ENCODE measurements at regions not wholly inside any gene's neighbourhood (a gene's known extent, or its start where the extent isn't known, plus 50 kb on each side); places are given as distances from the start of the nearest gene placed in this dataset.
"Not testable (repeated sequence)": the region's sequence is repeated elsewhere in the genome, so short reads cannot be mapped to it uniquely, and the experiment has no call there.

DNA sequence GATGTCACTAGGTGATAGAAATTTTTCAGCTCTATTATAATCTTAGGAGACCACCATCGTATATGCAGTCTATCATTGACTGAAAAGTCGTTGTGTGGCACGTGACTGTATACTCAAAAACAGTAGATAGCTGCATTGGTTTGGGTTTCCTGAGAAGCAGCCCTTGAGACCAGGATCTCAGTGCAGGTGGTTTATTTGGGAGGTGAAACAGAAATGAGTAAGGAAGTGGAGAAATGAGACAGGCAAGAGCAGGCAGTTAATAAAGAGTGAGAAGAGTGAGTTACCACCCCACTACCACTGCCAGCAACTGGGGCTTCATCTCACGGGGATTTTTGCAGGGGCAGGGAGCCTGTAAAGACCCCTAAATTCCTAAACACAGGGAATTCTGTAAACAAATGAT is 221.0 kb downstream of the SHQ1 start:
- DNase-seq (ENCODE audit: low read depth) = no peak

DNA sequence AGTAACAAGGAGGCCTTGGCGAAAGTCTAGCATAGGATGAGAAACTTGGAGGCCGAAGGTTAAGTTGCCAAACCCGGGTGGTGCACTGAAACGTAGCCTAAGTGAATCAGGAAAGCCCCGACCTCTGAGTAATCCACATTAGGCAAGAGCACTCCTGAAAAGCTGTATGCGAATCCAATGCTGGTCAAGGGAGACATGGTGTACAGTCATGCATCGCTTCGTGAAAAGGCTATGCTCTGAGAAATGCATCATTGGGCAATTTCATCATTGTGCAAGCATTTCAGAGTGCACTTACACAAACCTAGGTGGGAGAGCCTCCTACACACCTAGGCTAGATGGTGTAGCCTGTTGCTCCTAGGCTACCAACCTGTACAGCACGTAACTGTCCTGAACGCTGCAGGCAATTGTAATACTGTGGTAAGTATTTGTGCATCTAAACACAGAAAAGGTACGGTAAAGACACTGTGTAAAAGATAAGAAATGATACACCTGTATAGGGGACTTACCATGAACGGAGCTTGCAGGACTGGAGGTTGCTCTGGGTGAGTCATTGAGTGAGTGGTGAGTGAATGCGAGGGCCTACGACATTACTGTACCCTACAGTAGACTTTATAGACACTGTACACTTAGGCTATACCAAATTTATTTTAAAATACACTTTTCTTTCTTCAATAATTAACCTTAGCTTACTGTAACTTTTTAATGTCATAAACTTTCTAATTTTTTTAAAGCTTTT is 222.5 kb downstream of the SHQ1 start:
- DNase-seq (ENCODE audit: low read depth) = no peak

DNA sequence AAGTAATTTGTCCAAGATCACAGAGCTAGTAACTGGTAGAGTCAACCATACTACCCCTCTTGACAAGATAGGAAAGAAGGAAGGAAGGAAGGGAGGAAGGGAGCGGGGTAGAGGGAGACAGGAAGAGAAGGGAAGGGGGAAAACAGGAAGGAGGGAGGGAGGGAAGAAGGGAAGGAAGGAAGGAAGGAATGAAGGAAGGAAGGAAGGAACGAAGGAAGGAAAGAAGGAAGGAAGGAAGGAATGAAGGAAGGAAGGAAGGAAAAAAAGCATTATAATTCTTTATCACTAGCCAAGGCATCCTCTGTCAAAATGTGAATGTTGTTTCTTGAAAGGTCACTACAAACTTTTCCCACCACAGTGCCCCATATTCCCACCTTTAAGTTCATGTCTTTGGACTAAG is 223.6 kb downstream of the SHQ1 start:
- DNase-seq (ENCODE audit: low read depth) = no peak

DNA sequence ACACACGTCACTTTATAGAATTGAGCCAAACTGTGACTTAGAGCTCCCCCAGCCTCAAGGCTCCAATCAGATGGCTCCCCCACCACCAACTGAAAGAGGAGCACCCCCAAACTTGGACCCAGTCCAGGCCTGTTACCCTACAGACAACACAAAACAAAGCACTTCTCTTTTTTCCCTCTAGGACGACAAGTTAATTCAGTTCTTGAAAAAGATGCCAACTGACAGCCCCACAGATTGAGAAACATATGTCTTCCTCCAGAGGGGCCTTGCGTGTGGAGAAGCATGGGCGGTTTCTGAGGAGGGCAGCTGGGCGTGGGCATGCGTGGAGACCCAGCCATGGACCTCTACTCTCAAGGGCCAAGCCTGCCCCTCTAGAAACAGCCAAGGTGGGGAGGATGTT is 229.5 kb downstream of the SHQ1 start:
- no peak for DNase-seq (ENCODE audit: low read depth)

DNA sequence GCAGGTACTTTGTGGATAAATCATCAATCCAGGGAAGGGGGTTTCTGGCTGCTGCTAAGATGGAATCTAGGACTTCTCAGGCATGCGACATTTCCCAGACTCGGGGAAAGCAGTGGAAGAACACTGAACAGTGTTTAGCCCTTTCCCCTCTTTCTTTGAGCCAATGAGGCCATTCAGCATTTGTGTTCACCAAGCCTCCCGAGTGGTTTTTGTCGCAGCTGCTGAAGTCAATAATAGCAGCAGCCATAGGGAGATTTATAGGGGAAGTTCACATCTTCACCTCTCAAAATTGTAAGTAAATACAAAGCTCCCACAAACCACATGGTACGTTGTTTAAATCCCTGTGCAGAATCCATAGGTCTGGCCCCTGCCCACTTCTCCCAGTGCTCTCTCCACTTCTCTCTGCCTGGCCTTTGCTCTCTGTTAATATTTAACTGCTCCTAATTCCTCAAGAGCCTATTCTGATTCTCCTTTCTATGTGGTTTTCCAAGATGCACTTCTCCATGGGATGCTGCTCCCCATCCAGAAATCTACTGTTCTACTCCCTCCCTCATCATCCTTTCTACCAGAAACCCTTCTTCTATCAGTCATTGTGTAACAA is 230.7 kb downstream of the SHQ1 start:
- no peak for DNase-seq (ENCODE audit: low read depth)

DNA sequence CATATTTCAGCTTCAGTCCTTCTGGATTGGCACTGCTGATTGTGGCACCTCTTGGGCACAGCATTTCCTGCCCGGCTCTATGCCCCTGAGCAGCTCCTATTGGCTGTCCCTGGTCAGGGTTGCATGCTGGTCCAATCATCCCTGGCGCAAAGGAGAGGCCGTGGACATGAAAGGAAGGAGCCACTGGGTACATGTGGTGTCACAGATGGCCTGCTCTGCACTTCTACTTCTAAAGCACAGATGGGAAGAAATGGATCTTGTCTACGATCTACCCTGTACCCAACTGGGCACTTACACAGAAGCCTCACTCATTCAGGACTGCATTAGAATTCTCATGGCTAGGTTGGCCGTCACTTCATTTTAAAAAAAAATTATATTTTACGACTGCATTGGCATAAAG is 232.5 kb downstream of the SHQ1 start:
- no peak for DNase-seq (ENCODE audit: low read depth)

DNA sequence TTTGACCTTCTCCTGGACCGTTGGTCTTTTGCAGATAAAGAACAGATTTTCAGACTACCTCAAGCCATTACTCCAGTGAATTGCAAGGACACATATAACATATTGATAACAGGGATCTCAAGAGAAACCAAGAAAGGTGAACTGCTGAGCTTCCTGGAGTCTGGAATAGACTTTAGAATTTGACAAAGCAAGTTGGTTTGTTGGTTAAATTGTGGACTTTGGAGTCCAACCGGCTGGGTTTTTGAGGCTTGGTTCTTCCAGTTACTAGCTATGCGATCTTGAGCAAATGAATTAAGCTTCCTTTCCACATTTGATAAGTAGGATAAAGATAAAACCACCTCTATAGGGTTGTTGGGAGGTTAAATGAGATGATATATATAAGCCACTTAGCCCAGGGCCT is 233.1 kb downstream of the SHQ1 start:
- DNase-seq (ENCODE audit: low read depth) = no peak

DNA sequence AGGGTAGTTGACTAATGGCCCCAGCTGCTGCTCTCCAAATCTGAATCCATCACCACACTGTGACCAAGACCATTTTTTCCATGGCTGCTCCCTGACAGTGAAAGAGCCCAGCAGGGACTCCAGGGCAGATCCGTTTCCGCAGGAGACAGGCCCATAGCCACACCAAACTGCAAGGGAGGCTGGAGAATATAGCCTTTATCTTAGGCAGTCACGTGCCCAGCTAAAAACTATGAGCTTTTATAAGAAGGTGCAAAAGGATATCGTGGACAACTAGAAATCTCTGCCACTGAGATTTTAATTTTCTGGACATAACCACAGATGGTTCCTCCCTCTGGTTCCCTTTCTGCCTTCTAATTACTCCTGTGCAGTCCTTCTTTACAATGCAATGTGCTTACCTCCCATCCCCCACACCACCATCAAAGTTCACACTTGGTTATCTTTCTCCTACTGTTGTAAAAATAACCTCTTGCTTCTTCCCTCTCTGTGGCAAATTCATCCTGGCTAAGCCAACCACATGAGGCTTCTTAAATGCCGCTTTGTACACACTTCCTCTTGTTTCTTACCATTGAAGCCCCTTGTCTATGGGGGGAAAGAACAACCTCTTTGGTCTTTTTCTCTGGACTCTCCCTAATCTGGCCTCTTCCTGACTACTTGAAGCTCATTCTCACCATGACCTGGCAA is 233.7 kb downstream of the SHQ1 start:
- DNase-seq (ENCODE audit: low read depth) = no peak

DNA sequence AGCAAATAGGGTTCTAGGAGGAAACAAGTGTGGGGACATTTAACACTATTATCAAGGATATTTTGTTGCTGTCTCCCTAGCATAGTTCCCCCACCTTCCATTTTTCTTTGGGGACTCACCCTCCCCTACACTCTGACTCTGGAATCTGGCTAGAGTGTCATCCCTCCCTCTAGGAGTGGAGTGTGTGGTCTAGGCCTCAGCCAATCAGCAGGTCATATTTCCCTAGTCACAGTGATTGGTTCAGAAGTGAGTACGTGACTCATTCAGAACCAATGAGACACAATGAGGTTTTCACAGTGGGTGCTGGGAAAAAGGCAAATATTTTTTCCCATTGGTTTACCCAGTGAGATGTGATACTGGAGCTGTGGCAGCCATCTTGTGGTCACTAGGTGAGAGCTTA is 234.4 kb downstream of the SHQ1 start:
- no peak for DNase-seq (ENCODE audit: low read depth)

DNA sequence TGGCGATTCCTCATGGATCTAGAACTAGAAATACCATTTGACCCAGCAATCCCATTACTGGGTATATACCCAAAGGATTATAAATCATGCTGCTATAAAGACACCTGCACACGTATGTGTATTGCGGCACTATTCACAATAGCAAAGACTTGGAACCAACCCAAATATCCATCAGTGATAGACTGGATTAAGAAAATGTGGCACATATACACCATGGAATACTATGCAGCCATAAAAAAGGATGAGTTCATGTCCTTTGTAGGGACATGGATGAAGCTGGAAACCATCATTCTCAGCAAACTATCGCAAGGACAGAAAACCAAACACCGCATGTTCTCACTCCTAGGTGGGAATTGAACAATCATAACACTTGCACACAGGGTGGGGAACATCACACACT is 239.1 kb downstream of the SHQ1 start:
- DNase-seq (ENCODE audit: low read depth) = not testable (repeated sequence)

DNA sequence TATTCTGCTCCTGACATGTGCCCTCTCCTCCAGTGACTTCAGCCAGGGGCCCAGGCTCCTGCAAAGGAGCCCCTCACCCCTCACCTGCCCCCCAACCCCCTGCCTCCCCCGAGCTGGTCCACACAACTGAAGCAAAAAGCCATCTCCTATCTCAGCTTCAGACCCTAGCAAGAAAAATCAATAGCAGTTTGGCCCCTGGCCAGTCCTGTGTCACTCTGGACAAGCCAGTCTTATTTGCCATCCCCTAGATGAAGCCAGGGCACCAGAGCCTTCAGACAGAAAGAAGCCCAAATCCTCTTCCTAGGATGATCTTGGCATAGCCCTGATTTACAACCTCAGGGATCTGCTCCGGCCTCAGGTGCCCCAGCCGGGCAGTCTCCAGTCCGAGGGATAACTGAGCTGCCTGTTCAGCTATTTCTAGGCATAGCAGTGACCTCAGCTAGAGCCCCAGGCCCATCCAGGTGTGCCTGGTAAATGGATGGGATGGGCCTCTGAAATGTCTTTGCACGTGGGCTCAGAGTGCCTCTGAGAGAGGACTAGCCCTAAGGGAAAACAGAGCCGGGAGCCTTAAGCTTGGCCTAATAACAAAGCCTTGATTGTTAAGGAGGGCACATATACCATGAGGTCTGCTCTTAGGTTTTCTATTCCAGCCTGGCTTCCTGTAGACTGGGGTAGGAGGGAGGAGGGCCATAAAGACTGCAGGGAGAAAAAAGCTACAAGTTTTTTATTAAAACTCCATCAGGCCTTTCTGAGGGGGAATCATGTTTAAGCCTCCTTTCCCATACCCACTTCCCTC is 242.0 kb downstream of the SHQ1 start:
- DNase-seq (ENCODE audit: low read depth) = no peak

DNA sequence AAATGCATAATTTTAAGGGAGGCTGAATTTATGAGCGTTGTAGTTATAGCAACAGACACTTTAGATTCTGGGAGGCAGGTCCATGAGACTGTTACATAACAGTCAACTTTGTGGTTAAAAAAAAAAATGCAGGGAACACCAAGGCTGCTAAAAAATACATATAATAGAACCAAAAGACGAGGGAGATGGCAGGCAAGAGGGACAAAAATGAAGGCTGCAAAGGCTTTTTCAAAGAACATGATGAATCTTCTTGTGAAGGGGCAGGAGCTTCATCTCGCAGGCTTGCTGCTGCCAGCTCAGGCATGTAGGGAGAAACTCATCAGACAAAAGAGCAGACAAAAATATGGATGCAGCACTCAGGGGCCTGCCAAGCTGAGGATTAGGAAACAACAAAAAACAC is 243.9 kb downstream of the SHQ1 start:
- no peak for DNase-seq (ENCODE audit: low read depth)

DNA sequence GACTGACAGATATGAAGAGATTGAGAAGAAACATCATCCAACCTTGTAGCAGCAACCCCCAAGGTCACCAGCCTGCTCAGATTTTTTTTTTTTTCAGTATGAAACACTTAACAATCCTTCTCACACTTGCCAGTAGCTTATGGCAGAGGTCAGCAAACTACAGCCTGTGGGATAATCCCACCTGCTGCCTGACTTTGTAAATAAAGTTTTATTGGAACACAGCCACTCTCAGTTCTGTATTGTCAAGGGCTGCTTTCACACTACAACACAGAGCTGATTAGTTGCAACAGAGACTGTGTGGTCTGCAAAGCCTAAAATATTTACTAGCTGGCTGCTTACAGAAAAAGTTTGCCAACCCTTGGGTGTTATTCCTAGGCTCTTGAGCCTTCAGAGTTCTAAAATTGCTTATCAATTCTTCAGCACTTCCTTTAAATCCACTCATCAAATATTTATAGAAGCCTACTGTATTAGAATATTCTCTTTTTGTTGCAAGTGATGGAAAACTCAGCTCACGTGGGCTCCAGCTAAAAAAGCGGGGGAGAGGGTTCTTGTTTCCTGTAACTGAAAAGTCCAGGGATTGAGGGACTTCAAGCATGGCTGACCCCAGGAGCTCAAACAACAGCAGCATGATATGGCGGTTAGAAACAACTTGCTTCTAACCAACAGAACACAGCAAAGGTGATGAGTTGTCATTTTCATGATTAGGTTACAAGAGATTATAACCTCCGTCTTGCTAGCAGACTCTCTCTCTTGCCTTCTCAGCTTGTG is 246.1 kb downstream of the SHQ1 start:
- DNase-seq (ENCODE audit: low read depth) = no peak

DNA sequence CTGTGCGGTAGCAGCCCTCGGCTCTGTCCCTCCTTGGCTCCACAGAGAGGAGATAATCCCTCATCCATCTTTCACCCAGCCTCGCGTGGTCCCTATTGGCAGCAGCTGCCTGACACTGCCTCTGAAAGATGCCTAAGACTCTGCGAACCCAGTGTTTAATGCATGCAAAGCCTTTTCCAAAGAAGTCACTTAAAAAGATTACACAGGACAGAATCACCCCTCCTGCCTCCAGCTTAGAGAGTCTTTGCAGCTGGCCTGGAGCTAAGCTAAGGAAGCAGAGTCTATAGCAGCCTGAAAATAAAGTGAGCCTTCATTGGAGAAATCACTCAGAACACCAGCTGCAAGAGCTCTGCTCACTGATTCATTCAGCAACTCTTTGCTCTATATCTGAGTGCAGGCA is 247.2 kb downstream of the SHQ1 start:
- DNase-seq (ENCODE audit: low read depth) = no peak

DNA sequence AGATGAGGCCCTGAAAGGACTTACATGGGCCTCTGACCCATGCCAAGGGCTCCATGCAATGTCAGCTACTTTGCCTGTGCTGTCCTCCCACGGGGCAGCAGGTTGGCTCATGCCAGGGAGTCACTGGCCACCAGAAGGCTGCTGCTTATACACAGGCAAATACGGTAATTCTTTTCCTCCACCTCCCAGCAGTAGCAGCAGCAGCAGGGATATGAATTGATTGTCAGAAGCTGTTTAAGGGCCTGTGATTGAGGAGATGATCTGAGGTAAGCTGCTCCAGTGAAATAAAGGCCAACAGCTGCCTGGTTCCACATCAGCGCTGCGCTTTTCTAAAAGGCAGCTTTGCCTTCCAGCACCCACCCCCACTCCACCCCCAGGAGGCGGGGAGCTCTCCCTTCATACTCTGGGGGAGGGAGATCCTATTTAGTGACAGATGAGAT is 250.5 kb downstream of the SHQ1 start:
- DNase-seq (ENCODE audit: low read depth) = no peak

DNA sequence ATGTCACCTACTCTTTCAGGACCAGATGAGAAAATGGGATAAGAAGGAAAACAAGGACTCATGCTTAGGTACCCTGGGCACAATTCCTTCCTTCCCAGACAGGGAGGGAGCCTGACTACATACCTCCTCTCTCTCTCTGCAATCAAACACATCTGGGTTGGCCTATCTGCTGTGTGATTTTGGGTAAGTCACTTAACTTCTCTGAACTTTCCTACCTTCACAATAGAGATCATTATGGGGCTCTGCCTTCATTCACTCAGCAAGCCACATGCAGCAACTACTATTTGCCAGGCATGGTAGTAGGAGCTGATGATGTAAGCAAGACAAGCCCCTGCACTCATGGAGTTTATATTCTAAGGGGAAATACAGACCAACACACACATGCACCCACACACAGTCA is 251.2 kb downstream of the SHQ1 start:
- no peak for DNase-seq (ENCODE audit: low read depth)

DNA sequence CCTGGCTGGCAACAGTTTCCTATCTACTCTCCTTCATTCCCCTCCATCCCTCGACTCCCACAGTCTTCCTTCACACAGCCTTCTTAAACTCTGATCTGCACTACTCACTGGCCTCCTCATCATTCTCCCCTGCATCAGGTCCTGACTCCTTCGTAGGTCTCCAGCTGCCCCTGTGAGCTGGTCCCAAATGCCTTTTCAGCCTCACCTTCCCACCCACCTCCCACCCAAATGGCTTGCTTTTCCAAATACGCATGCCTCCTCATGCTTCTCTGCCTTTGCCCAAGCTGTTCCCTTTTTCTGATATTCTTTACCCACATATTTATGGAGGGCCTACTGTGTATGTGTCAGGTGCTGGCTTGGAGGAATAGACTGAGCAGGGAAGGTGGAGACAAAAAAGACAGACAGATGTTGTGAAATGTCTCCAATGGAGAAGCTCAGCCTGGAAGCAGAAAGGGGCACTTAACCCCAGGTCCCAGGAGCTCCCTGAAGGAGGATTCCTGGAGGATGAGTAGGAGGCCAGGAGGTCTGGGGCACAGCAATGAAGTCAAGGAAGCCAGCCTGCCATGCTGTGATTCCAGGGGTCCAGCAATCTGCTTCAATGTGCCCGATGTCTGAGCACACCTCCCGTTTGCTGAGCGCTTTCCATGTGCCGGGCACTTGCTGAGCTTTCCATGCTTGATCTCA is 252.2 kb downstream of the SHQ1 start:
- no peak for DNase-seq (ENCODE audit: low read depth)

DNA sequence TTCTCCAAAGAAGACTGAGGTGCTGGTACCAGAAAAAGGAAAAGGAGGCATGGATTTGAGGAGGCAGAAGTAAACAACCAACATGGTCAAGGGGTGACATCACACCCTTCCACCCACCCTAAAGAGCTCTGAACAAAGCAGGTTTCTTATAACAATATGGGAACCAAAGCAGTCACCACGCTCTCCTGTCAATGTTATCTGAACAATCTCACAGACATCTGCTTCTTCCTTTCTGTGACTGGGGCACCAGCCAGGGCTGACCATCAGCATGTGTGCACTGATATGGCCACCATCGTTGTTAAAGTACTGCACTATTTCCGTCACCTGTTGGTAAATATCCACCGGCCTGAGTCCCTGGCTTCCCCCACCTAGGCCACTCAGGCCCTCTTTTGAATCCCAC is 252.9 kb downstream of the SHQ1 start:
- DNase-seq (ENCODE audit: low read depth) = no peak

DNA sequence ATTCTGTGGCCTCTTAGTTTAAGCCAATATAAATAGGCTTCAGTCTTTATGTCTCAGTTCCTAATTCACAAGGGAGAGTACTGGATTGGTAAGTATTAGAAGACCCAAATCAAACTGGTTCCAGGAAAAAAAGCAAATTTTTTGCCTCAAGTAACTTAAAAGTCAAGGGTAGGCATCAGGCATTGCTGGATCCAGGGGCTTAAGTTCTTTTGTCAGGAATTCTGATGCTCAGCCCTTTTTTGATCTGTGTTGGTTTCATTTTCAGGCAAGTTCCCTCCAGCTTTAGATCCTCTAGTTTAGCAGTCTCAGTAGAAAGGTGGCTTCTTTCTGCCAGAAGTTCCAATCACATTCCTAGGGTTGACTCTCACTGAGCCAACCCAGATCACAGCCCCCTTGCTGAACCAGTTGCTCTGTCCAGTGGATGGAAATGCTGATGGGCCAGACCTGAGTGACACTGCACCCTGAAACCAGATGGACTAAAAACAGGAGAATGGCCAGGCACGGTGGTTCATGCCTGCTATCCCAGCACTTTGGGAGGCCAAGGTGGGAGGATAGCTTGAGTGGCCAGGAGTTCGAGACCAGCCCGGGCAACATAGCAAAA is 253.5 kb downstream of the SHQ1 start:
- no peak for DNase-seq (ENCODE audit: low read depth)

DNA sequence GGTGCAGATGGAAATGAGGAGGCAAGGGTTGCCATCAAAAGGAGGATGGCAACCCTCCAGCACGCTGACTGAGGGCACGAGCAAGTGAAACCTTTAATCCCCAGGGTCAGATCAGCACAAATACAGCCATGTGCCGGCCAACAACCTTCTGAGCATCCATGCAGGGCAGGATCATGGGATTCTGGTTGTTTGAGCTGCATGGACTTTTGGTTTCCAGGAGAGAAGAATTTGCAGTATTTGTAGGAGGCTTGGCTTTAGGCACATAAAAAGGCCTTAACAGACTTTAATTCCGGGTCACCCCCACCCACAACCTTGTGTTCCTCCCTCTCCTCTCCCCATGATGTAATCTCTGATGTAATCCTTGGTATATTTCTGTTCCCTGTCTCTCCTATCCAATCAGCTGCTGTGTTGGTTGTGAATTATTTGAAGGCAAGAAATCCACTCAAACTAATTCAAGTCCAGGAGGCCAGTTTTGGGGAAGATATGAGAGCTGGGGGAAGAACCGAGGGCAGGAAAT is 254.3 kb downstream of the SHQ1 start:
- DNase-seq (ENCODE audit: low read depth) = no peak

Data from activated T-helper 1 cell treated with Interleukin-2 at 50 U/mL for 16 hours (primary cell).